DMS114 treated with DMSO at 0.1 percent for 48 hours (cell line): ENCODE measurements at regions not wholly inside any gene's neighbourhood (a gene's known extent, or its start where the extent isn't known, plus 50 kb on each side); places are given as distances from the start of the nearest gene placed in this dataset.

Experiments
- DNase-seq: peaks from one replicate; lab custom pipeline; 2025; ENCODE audit not compliant: unreplicated experiment; lab: John Stamatoyannopoulos, UW

DNA sequence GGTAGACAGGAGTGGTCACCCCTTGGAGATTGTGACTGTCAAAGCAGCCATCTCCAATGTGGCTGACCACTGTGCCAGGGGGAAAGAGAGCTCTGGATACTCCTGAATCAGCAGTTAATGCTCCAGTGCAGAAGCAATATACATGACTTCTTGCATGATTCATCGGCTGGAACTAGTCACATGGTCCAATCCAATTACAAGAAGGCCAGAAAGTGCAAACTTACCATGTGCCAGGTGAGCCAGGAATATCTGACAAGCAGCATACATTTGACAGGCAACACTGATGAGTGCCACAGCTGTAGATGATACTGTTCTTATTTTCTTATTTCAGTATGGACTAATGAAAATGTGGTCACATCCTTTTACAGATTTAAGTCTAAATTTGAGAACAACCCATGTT lies 440.0 kb upstream of the MPDZ start:
- no peak for DNase-seq

DNA sequence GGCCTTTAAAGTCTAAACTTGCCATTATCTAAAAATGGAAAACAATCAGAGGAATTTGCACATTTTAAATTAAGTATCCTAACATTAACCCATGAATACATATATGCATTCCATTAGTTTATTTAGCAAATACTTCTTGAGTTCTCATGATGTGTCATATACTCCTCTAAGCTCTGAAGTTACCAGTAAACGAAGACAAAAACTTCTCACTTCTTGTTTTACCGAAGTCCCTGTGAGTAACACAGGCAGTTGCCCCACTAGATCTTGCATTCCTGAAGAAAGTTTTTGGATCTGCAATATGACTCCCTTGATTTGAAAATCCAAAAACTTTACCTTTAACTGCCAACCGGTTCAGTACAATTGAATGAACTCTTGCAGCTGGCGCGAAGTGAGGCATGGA lies 439.0 kb upstream of the MPDZ start:
- no peak for DNase-seq

DNA sequence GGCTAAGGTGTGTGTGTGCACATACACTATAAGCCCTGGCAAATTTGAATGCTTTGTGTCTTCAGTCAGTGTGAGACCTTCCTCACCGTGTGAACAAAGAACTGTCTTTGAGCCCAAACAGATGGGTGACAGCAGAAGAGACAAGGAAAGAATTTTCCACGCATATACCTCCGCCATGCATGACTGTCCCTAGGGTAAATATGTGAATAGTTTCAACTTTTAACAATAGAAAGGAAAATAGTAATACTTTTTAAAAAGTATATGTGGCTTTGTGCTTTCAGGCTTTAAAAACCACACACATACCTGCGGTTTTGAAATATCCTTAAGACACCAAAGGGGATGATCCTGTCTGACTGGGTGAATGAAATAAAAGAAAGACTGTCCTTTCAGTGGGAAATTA lies 438.6 kb upstream of the MPDZ start:
- DNase-seq = no peak

GRCh38 chr9:13717322-13718054 lies 438.0 kb upstream of the MPDZ start:
- DNase-seq = no peak

- no peak for DNase-seq
Measured at GRCh38 chr9:13716601-13717321, 437.3 kb upstream of the MPDZ start.

DNA sequence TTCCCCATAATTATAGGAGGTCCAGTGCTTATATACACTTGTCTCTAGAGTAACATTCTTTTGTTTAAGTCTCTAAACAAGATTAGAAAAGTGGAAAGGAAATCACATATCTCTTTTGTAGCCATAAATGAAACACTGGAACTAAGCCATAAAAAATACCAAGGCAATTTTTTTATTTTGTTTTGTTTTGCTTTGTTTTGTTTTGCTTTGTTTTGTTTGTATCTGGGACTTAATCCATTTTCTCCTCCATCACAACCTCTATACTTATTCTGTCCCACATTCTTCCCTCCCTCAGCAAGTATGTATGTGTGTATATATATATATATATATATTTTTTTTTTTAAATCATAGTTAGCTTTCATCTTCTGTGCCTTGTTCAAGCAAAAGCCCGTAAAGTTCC lies 436.6 kb upstream of the MPDZ start:
- no peak for DNase-seq

DNA sequence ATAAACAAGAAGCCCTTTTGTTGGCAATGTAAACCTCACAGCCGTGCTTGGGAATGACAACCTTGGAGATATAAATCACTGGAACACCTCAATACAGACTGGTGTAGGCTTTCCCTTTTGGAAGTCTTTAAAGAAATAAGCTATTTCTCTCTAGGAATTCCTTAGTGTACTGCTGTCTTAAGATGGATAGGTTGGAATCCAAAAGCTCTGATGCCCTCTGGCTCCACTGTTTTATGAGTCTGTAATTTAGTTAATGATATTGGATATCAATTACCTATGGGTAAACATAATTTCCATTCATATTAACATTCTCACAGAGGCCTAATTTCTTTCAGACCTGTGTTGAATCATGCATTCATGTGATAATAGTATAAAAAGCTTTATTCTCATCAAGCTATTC lies 435.9 kb upstream of the MPDZ start:
- no peak for DNase-seq

GRCh38 chr9:13707612-13708576 lies 428.4 kb upstream of the MPDZ start:
- no peak for DNase-seq

DNA sequence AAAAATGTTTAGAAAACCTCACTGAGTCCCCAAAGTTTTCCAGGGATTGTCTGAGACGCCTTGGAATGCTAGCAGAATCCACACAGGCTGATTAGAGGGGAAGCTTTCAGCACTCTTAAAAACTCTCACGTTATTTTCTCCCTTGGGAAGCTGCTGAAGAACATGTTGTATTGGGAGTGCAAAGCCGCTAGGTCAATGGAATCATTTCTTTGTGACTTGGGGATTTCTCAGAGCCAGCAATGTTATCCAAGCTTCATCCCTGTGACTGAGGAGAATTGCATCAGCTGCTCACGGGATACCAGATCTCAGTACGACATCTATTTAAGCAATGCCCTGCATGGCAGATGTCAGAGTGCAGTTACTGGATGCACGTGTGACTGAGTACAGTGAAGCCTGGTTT lies 426.4 kb upstream of the MPDZ start:
- DNase-seq = no peak

- DNase-seq = no peak
Measured at GRCh38 chr9:13705373-13705772, 425.9 kb upstream of the MPDZ start.

- DNase-seq = no peak
Measured at GRCh38 chr9:13690595-13690994, 411.1 kb upstream of the MPDZ start.

DNA sequence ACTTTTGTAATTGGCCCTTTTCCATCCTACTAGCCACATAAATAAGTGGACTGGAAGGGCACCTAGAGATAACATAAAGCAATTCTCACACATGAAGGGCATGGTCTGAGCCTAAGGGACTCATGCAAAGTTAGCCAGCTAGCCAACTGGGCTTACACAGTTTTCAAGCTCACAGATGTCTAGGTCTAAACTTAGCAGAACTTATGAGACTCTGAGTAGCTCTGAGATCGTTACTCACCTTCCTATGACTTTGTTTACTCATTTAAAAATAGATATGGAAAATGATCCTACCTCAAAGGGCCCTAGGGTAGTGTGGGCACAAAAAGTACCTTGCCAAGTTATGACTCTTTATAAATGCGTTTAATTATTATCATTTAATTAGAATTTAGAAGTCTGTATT lies 410.4 kb upstream of the MPDZ start:
- DNase-seq = no peak

GRCh38 chr9:13688990-13689600 lies 409.6 kb upstream of the MPDZ start:
- no peak for DNase-seq

DNA sequence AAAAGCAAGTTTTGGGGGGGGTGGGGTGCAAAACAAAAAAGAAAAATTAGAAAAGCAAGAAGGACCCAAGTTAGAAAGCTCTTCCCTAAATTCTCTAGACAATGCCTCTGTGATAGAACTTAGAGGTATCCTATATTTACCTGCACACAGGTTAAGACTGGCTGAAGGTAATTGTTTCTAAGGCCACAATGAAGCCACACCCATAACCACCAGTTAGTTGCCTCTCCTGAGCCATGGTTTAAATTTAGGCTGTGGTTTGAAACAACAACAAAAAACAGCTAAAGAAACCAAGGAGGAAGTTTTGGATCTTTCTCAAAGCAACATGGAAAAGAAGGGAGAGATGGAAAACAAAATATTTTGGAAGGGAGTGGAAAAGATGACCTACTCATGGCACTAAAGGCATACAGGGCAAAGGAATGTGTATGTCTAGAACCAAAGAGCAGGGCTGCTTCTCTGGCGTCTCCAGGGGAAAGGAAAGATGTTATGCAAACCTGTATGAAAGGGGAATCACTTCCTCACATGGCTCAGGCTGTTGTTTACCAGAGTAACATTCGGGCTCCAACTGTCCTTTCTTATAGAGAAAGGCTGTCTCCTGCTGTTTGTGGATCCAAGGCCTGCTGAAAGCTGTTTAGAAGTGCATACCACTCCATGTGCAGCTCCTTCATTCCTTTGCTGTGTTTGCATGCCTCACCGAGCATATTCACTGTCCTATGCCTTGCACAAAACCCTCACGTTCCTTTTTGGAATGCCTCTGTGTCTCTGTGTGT lies 408.9 kb upstream of the MPDZ start:
- DNase-seq = no peak

- no peak for DNase-seq
Measured at GRCh38 chr9:13684656-13685055, 405.2 kb upstream of the MPDZ start.

DNA sequence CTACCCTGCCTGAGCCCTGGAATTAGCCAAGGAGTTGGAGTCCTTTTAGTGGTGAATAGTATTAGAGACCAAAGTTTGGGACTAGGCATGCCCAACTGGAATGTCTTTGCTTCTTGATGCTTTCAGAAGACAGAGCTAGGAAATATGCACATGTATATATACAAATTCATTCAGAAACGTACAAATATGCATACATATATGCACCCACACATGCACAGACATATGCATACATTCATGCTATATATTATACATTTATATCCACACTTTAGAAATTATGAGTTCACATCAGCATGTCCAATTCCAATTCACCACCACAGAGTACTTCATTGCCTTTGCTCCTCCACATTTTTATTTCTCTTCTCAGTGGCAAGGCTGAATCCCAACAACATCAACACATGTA lies 398.3 kb upstream of the MPDZ start:
- no peak for DNase-seq

DNA sequence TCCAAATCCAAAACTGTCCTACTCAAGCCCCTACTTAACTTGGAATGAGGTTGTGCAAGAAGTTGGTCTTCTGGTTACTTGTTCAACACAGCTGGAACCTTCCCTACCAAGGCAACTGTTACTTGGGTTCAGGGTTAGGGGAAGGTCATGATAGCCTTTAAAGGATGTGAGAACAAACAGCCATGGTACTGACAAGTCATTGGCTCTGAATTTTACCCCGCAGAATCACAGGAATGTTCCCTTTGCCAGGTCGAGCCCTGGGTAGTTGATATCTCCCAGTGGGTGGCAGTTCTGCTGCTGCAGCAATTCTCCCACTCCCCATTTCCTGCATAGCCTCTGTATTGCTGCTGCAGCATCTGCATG lies 396.1 kb upstream of the MPDZ start:
- DNase-seq = no peak

DNA sequence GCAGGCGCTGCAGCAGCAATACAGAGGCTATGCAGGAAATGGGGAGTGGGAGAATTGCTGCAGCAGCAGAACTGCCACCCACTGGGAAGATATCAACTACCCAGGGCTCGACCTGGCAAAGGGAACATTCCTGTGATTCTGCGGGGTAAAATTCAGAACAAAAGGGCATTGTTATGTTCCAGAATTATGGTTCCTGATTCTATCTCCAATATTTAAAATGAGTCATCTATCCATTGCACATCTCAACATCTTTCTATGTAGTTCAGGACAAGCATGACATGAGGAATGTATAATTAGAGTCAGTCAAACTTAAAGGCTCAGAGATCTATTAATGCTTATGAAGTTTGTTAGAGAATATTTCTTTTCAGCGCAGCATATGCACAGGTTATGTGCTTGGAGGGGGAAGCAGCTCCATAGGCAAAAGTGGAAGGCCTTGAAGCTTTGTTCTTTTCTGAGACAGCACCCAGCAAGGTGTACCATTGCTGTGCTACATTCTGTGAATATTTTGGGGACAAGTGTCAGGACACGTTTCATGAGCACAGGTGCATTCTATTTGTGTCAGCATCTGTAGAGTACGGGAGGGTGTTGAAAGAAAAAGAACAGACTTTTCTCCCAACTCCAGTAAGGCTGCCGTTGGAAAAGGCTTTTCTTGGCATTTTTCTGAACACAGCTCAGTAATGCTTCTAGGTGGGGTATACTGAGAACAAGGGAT lies 395.6 kb upstream of the MPDZ start:
- no peak for DNase-seq

DNA sequence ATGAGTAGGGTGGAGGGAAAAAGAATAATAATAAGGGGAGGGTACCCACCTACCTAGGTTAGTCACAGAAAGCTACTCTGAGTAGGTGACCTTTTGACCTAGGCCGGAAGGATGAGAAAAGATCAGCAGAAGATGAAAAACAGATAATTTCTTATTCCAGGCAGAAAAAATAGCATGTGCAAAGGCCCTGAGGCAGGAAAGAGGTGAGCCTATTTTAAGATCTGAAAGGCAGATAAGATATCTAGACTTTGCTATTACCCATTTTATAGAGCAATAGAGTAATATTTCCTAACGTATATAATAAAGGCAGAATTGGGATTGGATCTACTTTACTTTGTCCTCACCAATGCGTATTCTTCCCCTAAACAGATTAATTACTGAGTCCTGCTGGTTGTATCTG lies 393.9 kb upstream of the MPDZ start:
- DNase-seq = no peak
